ENCODE measurements at regions not wholly inside any gene's neighbourhood (a gene's known extent, or its start where the extent isn't known, plus 50 kb on each side); places are given as distances from the start of the nearest gene placed in this dataset.

DNA sequence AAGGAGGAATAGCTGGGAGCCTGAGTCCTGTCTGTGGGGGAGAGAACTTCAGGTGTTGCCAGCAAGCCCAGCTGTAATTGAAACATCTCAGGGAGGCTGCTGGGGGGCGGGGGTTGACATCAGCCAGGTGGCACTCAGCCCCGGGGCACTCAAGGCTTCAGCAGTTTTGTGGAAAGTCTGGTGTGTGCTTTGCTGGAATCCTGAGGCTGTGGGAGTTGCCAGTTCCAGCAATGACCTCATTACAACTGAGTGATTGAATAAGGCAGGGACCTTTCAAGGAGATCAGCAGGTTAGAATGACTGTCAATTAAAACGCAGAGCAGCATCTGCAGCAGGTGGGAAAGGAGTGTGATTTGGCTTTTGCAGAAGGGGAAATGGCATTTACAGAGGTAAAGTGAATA is 75.7 kb downstream of the FAM43A start:
- no peaks in the 10 kb centered on the region for H3K36me3 ChIP-seq
- peaks cover 16% of the 10 kb centered on the region for H3K4me1 ChIP-seq
- Mint-ChIP-seq H3K4me3 (no peak overlapping the region), H3K36me3 (no peaks in the 10 kb centered on the region), H3K9me3 (no peaks in the 10 kb centered on the region), H3K27me3 (ENCODE audit: insufficient read depth, low read depth) (peaks cover 14% of the 10 kb centered on the region), H3K4me1 (peaks cover 23% of the 10 kb centered on the region), H3K27ac (no peak overlapping the region)
- no peaks in the 10 kb centered on the region for H3K79me2 ChIP-seq (ENCODE audit: low read depth)
- no peaks in the 10 kb centered on the region for H3K9me3 ChIP-seq (ENCODE audit: low read depth)
- H3K27me3 ChIP-seq: no peaks in the 10 kb centered on the region
- no peak overlapping the region for H3K9ac ChIP-seq
- H3K4me2 ChIP-seq: peak overlapping the region; percentile 19
- no peaks in the 10 kb centered on the region for H4K20me1 ChIP-seq (ENCODE audit: low read depth)
- no peak overlapping the region for H3K4me3 ChIP-seq
- no peak overlapping the region for H3K27ac ChIP-seq
- no peak for TF ChIP-seq CTCF (IDR thresholded peaks at IDR 0.05)
- no peak for TF ChIP-seq EZH2 (IDR thresholded peaks at IDR 0.05)
- no peak for TF ChIP-seq EZH2phosphoT487 (IDR thresholded peaks at IDR 0.05)
- H3F3A ChIP-seq (ENCODE audit: low read depth): no peaks in the 10 kb centered on the region
- DNase-seq (ENCODE audit: low spot score): no peak
- no peak overlapping the region for H2AFZ ChIP-seq (replicated peaks)

DNA sequence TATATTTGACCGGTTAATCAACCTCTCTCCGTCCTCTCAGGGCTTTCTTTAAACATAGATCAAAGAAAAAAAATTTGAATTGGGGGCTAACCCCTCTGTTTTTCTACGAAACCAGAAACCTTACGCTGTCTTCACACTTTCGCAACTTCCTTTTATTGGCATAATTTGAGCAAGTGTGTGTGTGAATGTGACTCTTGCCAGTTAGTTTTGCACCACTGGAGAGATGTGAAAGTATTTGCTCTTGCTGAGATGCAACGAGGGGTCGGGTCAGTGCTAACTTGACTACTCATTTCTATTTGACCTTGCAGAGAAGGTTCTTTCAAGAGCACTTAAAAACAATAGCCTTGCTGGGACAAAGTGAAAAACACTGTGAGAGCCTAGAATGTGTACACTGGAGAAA is 81.2 kb downstream of the FAM43A start:
- TF ChIP-seq EZH2 (IDR thresholded peaks at IDR 0.05): no peak
- TF ChIP-seq EZH2phosphoT487 (IDR thresholded peaks at IDR 0.05): no peak
- no peak for TF ChIP-seq CTCF (IDR thresholded peaks at IDR 0.05)
- no peak overlapping the region for H3K27ac ChIP-seq
- H4K20me1 ChIP-seq (ENCODE audit: low read depth): no peaks in the 10 kb centered on the region
- Mint-ChIP-seq H3K27me3 (ENCODE audit: insufficient read depth, low read depth) (peaks cover 12% of the 10 kb centered on the region), H3K9me3 (no peaks in the 10 kb centered on the region), H3K36me3 (no peaks in the 10 kb centered on the region), H3K4me1 (peaks cover 33% of the 10 kb centered on the region), H3K27ac (peak overlapping the region; percentile 39), H3K4me3 (peak overlapping the region; percentile 38)
- H3K9ac ChIP-seq: no peak overlapping the region
- peaks cover 13% of the 10 kb centered on the region for H3K4me1 ChIP-seq
- H3K4me2 ChIP-seq: no peak overlapping the region
- H3K79me2 ChIP-seq (ENCODE audit: low read depth): no peaks in the 10 kb centered on the region
- no peaks in the 10 kb centered on the region for H3F3A ChIP-seq (ENCODE audit: low read depth)
- H3K9me3 ChIP-seq (ENCODE audit: low read depth): no peaks in the 10 kb centered on the region
- H3K36me3 ChIP-seq: no peaks in the 10 kb centered on the region
- no peak overlapping the region for H2AFZ ChIP-seq (replicated peaks)
- no peak overlapping the region for H3K4me3 ChIP-seq
- DNase-seq (ENCODE audit: low spot score): no peak
- peaks cover 10% of the 10 kb centered on the region for H3K27me3 ChIP-seq

GRCh38 chr3:194767446-194768207 is 81.9 kb downstream of the FAM43A start:
- no peaks in the 10 kb centered on the region for H4K20me1 ChIP-seq (ENCODE audit: low read depth)
- H2AFZ ChIP-seq (replicated peaks): no peak overlapping the region
- H3K27me3 ChIP-seq: peaks cover 10% of the 10 kb centered on the region
- Mint-ChIP-seq H3K4me3 (peak overlapping the region; percentile 46), H3K27me3 (ENCODE audit: insufficient read depth, low read depth) (peaks cover 15% of the 10 kb centered on the region), H3K4me1 (peaks cover 33% of the 10 kb centered on the region), H3K27ac (no peak overlapping the region), H3K36me3 (no peaks in the 10 kb centered on the region), H3K9me3 (no peaks in the 10 kb centered on the region)
- peaks cover 13% of the 10 kb centered on the region for H3K4me1 ChIP-seq
- H3K79me2 ChIP-seq (ENCODE audit: low read depth): no peaks in the 10 kb centered on the region
- H3K36me3 ChIP-seq: no peaks in the 10 kb centered on the region
- no peaks in the 10 kb centered on the region for H3F3A ChIP-seq (ENCODE audit: low read depth)
- no peak overlapping the region for H3K9ac ChIP-seq
- TF ChIP-seq CTCF (IDR thresholded peaks at IDR 0.05): no peak
- no peak for TF ChIP-seq EZH2 (IDR thresholded peaks at IDR 0.05)
- no peak for TF ChIP-seq EZH2phosphoT487 (IDR thresholded peaks at IDR 0.05)
- no peak overlapping the region for H3K27ac ChIP-seq
- H3K4me3 ChIP-seq: no peak overlapping the region
- no peak overlapping the region for H3K4me2 ChIP-seq
- H3K9me3 ChIP-seq (ENCODE audit: low read depth): no peaks in the 10 kb centered on the region
- no peak for DNase-seq (ENCODE audit: low spot score)
